GM19240 (cell line): ENCODE measurements at regions not wholly inside any gene's neighbourhood (a gene's known extent, or its start where the extent isn't known, plus 50 kb on each side); places are given as distances from the start of the nearest gene placed in this dataset.
"Not testable (repeated sequence)": the region's sequence is repeated elsewhere in the genome, so short reads cannot be mapped to it uniquely, and the experiment has no call there.

Source experiments
- DNase-seq: peaks from one replicate; pipeline ENCODE4 v3.0.0; 2011; ENCODE audit warnings: low spot score; ENCODE audit not compliant: insufficient read length

DNA sequence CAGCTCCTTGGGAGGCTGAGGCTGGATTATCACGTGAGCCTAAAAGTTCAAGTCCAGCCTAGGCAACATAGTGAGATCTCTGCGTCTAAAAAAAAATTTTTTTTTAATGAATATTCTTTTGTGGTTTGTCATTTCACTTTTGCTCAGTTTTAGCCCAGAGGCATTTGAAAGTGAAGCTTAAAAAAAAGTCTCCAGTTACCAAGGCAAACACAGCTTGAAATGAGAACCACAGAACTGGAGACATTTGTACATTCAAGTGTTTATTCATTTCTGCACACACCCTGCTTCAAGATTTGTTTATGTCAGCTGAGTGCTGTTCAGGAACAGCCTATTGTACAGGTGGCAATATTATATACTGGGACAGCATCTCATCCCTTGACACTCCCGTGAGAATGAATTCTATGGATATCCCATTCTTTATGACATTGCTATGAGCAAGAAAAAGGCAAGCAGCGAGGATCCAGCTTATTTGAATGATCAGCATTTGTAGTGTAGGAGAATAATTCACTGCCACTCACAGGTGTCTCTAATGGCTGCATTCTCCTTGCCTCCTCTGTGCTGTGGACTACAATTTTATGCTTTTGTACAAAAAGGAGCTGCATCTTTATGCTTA is 444.8 kb upstream of the GRM7 start:
- no peak for DNase-seq

DNA sequence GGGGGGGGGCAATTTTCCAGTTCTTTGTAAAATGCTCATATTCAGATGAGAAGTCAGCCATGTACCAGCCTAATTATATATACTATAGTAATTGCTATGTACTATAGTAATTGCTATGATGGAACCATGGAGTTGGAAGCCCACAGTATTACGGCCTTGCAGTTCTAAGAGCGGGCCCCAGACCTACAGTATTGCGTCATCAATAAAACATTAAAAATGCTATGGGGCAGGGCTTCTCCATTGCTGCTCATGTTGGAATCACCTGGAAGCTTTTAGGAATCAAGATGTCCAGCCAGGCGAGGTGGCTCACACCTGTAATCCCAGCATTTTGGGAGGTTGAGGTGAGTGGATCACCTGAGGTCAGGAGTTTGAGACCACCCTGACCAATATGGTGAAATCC is 443.7 kb upstream of the GRM7 start:
- DNase-seq: no peak

DNA sequence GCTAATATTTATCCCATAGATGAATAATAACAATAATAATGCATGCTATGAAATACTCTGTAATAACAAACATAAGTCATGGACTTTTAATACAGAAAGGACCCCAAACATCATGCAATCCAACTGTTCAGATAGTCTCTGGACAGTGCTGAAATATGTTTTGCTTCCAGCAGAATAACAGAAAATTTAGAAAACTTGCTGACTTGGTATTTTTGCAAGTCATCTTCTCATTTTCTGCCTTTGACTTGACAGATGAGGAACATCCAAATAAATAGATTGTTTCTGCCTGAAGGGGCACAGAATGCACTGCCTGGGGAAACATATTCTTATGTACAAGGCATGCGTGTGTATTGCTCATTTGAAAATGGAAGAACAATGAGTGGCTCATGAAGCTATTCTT is 442.4 kb upstream of the GRM7 start:
- no peak for DNase-seq

DNA sequence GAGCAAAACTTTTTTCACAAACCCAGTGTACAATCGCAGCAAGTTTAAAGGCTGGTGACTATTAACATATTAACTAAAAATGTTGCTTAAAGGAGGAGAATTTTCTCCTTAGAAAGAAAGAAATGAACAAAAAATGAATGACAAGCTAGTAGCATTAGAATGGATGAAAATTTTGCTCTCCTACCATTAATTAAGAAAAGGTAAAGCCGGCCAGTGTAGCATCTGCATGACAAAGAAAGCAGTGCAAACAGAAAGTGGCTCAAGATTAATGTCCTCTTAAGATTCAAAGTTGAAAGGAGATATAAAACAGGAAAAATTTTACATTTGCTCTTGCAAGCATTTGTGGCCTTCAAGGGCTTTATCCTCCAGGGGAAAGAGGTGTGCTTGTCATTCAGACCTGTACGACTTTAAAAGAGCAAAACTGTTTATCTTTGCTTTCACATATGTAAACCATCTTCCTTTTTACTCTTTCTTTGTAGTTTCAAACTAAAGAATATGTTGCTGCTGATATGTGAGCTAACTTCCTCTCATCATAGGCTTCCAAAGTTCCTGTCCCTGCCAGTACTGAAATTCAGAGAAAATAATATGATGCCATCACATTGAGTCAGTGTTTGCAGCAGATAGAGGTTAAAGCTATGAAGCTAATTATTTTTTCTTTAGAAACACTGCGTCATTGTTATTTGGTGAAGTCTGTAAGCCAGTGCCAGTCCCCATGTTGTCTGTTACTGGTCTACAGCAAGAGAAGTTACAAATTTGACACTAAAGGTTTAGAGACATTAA is 439.1 kb upstream of the GRM7 start:
- no peak for DNase-seq

DNA sequence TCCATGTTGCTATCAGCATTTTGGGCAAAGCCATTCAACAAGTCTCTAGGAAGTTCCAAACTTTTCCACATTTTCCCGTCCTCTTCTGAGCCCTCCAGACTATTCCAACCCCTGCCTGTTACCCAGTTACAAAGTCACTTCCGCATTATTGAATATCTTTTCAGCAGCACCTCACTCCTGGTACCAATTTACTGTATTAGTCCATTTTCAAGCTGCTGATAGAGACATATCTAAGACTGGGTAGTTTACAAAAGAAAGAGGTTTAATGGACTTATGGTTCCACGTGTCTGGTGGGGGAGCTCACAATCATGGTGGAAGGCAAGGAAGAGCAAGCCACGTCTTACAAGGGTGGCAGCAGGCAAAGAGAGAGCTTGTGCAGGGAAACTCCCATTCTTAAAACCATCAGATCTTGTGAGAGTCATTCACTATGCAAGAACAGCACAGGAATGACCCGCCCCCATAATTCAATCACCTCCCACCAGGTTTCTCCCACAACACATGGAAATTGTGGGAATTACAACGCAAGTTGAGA is 435.6 kb upstream of the GRM7 start:
- no peak for DNase-seq

DNA sequence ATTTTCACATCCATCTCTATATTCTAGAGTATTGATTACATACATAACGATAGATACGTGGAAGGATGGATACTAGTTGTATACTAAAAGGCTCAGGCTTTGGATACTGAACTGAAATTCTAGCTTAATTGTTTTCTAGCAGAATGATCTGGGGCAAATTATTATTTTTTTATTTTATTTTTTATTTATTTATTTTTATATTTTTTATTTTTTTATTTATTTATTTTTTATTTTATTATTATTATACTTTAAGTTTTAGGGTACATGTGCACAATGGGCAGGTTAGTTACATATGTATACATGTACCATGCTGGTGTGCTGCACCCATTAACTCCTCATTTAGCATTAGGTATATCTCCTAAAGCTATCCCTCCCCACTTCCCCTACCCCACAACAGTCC is 432.6 kb upstream of the GRM7 start:
- not testable (repeated sequence) for DNase-seq

DNA sequence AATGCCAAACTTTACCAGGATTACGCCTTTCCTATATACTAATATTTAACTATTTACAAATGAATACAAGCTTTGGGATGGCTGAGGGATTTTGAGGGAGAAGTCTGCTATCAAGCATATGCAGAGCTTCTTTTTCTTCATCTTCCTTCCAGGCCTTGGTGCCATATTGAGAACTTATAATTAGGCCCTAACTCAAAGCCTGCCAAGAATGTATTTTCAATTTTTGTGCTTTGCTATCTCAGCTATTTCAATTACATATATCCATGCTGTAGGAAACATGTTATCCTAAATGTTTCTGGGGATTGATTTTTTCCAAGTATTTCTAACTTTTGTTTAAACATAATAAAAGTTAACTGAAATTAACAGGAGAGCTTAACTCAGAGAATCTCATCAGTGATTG is 425.0 kb upstream of the GRM7 start:
- DNase-seq: no peak

DNA sequence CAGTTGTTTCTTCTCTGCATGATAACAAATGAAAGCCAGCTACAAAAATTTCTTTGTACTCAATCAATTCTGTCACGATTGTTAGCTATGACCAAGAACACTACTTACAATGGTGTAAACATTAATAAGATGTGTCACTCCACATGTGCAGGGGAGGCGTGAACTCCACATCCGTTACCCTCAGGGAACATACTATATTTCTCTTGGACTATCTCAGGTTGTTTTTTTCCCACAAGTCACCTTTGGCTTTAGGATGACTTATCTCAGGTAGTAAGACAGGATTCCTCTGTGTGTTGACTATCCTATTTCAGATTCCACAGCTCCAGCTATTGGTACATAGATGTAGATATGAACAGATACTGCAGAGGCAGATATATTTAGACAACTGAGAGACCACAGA is 423.3 kb upstream of the GRM7 start:
- DNase-seq: no peak

DNA sequence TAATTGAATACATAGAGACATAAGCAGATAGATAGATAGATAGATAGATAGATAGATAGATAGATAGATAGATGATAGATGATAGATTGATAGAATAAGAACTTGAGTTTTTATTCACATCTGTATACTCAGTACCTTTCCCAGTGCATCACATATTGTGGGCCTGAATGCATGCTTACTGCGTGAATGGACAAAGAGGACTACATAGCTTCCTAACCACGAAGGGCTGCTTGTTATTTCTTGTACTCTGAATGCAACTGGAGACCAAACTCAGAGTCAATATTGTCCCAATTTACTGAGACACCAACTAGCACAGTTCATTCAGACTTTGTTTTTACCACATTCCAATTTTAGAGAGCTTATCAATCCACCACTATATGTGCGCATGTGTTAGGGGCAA is 422.9 kb upstream of the GRM7 start:
- DNase-seq: no peak

DNA sequence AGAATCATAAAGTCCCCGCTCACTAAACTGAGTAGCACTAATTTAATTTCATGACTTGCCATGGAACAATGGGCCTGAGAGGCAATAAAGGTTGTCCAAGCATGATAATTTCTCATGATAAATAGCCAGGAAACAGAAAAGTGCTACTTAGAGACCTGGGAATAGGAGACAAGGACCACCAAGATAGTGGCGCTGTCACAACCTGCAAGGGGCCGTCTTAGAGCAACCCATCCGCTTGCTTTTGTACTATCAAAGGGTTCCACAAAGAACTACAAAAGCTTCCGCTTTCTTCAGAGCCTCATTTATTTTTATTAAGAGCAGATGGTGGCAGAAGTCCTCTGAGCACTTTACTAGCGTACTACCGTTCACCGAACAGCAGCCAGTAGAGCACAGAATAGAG is 421.7 kb upstream of the GRM7 start:
- DNase-seq: no peak

DNA sequence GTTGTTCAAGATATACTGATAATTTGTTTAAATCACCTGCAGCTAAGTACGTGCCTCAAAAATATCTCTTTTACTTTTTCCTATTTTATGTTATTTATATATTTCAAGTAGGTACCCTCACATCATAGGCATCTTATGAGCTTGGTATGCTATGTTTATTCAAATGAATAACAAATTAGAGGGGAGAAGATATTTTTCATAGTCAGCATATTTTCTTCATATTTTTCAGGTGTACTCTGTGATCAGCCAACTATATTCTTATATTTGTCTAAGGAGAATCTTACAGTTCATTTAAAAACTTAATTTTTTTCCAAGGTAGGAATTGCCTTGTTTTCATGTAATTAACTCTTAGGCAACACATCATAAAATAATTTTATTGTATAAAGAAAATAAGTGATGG is 421.1 kb upstream of the GRM7 start:
- DNase-seq: no peak

DNA sequence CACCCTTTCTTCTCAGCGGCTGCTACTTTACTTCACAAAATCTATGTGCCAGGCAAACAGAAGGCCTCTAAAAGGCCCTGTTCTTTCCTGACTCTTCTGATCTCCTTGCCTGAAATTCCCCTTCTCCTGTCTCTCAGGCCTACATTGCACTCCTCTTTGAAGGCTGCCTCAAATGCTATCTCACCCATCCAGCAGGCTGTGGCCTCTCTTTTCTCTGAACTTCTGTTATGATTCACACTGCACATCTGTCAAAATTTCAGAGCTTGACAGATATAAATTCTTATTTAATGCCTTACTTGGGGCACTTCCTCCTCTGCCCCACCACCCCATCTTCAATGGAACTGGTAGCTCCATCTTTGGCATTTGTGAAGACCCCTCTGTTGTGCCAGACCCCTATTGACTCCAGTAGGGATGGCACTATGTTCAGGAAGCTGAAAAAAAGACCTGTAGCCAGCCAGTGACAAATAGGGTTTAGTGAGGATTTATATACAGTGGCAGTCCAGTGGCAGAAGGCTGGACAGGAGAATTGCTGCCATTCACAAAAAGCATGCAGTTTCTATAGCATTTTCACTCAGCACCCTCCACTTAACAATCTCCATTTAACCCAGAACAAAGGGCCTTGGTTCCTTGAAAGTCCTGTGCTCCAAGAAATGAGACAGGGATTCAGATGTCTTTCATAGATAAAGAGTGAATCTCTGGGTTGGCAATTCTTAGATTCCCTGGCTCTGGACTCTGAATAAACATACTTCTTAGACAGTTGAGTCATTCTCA is 415.8 kb upstream of the GRM7 start:
- no peak for DNase-seq

DNA sequence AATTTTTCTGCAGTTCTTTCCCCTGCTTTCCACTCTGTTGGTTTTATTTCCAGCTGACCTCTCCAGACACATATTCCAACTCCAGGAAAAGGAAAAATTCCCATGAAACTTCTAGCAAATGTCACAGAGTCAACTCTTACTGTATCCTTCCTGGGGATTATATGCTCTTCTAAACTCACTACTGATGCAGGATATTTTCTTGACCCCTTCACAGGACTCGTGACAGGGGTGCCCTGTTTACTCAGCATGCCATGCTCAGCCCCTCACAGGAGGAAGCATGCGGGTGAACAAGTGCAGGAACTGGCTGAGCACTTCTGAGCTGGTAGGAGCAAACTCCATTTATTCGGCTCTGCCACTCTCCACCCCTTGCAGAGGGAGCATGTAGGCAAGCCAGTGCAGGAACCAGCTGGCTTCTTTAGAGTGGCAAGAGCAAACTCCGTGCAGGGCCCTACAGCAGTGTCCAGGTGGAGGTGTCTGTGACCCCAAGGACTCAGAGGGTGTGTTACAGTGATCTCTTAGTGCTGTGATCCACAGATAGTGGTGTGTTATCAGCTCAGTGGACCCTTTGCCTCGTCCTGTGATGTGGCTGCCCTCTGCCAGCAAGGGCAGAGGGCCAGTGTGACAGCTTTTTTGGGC is 413.6 kb upstream of the GRM7 start:
- no peak for DNase-seq

DNA sequence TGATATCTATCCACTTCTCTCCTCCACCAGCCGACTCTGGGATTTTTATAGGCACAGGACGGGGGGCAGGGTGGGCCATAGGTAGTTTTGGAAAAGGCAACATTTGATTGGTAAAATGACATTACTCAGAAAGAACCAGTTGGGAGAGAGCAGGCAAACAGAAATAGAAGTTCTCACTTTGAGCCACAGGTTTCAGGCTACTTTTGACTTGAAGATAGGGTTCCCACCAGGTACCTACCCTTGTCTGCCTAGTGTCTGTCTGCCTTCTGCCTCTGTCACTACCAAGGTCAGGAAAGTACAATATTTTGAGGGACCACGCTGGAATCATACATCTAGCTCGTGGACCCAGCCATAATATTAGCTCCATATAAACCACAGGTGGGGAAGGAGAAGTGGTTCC is 412.9 kb upstream of the GRM7 start:
- DNase-seq: no peak

DNA sequence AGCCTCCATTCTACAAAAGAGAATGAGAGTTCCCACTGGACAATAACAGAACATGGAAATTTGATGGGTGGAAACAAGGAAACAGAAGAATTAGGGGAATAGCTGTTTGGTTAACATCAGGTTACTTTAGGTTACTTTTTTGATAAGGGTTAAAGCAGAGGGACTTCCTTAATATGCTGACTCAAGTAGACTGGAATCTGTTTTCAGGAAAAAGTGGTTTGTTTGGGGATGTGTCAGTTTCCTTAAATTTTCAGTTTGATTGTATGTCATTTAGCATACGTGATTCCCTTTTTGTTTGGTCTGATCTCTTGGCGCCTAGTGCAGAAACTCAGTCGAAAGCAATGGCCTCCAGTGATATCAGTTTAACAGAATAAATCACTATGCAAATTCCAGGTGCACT is 411.8 kb upstream of the GRM7 start:
- DNase-seq: no peak

DNA sequence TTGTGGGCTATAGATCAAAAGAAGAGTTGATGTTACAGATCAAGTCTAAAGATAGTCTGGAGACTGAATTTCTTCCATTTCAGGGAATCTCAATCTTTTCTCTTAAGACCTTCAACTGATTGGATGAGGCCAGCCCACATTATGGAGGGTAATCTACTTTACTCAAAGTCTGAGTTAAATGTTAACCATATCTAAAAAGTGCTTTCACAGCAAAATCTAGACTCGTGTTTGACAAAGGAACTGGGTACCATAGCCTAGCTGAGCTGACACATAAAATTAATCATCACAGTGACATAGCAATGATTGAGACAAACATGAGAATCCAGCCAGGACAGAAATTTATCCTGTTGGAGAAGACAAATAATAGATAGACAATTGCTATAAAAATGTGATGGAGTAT is 407.9 kb upstream of the GRM7 start:
- DNase-seq: no peak

DNA sequence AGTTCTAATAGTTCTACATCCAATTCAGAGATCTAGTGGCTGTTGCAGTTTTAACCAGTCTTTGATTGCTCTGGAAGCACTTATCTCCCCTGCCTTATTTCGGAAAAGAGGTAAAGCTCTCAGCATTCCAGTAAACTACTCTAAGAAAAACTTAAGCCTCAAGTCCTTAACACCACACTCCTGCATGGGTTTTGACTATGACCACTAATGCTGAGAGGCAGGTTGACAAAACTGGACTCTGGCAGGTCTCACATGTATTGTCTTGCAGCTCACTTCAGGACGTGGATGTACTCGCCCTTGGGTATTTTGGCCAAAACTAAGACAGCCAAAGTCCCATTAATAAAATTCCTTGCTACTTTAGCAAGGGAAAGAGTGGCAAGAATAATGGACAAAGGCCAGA is 405.9 kb upstream of the GRM7 start:
- DNase-seq: no peak

DNA sequence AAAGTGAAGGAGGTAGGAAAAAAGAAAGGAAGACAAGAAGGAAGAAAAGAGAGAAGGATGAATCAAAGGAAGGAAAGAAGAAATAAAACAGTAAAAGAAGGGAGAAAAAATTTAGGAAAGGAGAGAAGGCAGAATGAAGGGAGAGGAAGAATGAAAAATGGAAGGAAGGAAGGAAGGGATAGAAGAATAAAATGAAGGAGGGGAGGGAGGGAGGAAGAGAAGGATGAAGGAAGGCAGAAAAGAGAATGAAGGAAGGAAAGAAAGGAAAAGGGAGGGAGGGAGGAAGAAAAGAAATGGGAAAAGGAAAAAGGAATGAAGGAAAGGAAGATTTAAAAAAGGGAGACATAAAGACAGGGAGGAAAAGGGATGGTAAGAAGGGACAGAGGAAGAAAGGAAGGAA is 393.7 kb upstream of the GRM7 start:
- no peak for DNase-seq

DNA sequence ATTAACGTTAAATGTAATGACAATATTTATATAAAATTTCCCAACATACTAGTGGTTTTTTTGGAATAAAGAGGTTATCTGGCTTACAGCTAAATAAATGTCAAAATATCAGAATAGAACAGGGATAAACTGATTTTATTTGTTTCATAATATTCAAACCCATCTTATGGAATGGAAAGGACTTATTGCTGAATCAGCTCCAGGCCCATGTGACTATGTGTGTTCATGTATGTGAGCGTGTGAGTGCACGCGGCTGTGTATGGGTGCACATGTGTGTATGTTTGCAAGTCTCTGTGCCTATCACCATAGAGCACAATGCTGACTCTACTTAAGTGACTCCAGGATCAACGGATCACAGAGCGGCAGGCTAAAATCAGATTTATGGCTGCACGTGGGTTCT is 392.3 kb upstream of the GRM7 start:
- no peak for DNase-seq

DNA sequence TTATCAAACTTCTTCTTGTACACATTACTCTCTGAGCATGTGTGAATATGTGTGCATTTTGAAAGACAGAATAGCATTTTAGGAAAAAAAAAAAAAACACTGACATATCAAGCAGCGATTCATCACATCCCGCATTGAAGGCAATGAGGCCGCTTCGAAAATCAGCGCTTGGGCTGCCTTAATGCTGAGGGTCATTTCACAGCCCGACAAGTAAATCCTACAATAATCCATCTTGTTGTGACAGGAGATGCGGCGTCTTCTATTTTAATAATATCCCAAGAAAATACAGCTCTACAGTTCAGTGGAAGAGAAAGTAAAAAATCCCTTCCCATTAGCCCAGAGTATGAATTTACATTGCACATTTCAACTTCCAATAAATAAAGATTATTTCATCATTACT is 389.2 kb upstream of the GRM7 start:
- DNase-seq: no peak

DNA sequence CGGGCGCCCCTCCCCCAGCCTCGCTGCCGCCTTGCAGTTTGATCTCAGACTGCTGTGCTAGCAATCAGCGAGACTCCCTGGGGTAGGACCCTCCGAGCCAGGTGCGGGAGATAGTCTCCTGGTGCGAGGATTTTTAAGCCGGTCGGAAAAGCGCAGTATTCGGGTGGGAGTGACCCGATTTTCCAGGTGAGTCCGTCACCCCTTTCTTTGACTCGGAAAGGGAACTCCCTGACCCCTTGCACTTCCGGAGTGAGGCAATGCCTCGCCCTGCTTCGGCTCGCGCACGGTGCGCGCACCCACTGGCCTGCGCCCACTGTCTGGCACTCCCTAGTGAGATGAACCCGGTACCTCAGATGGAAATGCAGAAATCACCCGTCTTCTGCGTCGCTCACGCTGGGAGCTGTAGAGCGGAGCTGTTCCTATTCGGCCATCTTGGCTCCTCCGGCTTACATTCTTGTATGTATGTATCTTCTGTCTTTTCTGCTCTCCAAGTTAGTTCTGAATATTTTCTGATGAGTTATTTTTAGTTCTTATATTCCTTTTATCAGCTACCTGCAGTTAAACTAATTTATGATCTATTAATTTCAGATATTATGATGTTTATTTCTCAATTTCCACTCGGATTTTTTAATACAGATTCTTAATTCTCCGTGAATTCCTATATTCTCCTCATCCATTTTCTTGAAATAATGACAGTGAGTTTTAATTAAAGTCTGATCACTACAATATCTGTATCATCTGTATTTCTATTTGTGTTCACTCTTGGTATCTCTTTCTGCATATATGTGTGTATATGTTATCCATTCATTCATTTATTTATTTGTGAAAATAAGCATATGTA is 370.2 kb upstream of the GRM7 start:
- not testable (repeated sequence) for DNase-seq
